Neural cell (in vitro differentiated cells): ENCODE measurements at regions not wholly inside any gene's neighbourhood (a gene's known extent, or its start where the extent isn't known, plus 50 kb on each side); places are given as distances from the start of the nearest gene placed in this dataset.

Experiments used
- H2AFZ ChIP-seq: fragments of 200-600, 300-800 bp; sonication (generic), shearing (Covaris generic); 2 replicates; pipeline ENCODE4 v1.6.0; 2014; ENCODE audit warnings: low read depth, mild to moderate bottlenecking, antibody characterized with exemption, low read length, moderate library complexity
- H3F3A ChIP-seq: fragments of 200-600 bp; shearing (Covaris generic); 2 replicates; pipeline ENCODE4 v1.6.1; 2016; ENCODE audit warnings: mild to moderate bottlenecking, moderate library complexity, mixed read lengths, antibody characterized with exemption, low read length; ENCODE audit not compliant: insufficient read depth, poor library complexity, severe bottlenecking
- H3K27ac ChIP-seq: fragments of 200-600, 300-800 bp; sonication (generic), shearing (Covaris generic); 2 replicates; pipeline ENCODE4 v1.5.1; 2014; ENCODE audit warnings: mild to moderate bottlenecking, low read length, moderate library complexity
- H3K27me3 ChIP-seq: fragments of 300-800, 200-600 bp; sonication (generic), shearing (Covaris generic); 2 replicates; pipeline ENCODE4 v1.6.0; 2014; ENCODE audit warnings: mild to moderate bottlenecking, low read depth, low read length, moderate library complexity; ENCODE audit not compliant: insufficient read depth
- H3K36me3 ChIP-seq: fragments of 300-800, 200-600 bp; sonication (generic), shearing (Covaris generic); 2 replicates; pipeline ENCODE4 v1.5.1; 2014; ENCODE audit warnings: mild to moderate bottlenecking, antibody characterized with exemption, low read length, moderate library complexity; ENCODE audit not compliant: insufficient read depth
- H3K4me2 ChIP-seq: fragments of 300-800, 200-600 bp; sonication (generic), shearing (Covaris generic); 2 replicates; pipeline ENCODE4 v1.6.0; 2014; ENCODE audit warnings: mild to moderate bottlenecking, low read length
- H3K4me3 ChIP-seq: fragments of 300-800, 200-600 bp; sonication (generic), shearing (Covaris generic); 2 replicates; pipeline ENCODE4 v1.5.1; 2014; ENCODE audit warnings: mild to moderate bottlenecking, low read length, moderate library complexity
- H3K79me2 ChIP-seq: fragments of 200-600 bp; shearing (Covaris generic); replicated peaks from 2 replicates; pipeline ENCODE4 v1.6.0; 2014; ENCODE audit warnings: mild to moderate bottlenecking, low read length, moderate library complexity; ENCODE audit not compliant: insufficient read depth
- H3K9ac ChIP-seq: fragments of 300-800, 200-600 bp; sonication (generic), shearing (Covaris generic); 2 replicates; pipeline ENCODE4 v1.6.1; 2016; ENCODE audit warnings: mild to moderate bottlenecking, low read length, mixed read lengths
- H3K9me2 ChIP-seq: fragments of 200-600 bp; shearing (Covaris generic); 2 replicates; pipeline ENCODE4 v1.6.1; 2016; ENCODE audit warnings: mild to moderate bottlenecking, low read length, mixed read lengths; ENCODE audit not compliant: insufficient read depth
- H3K9me3 ChIP-seq: fragments of 200-600, 300-800 bp; sonication (generic), shearing (Covaris generic); 2 replicates; pipeline ENCODE4 v1.6.1; 2016; ENCODE audit warnings: mild to moderate bottlenecking, mixed run types, low read length, moderate library complexity, mixed read lengths
- H4K20me1 ChIP-seq: fragments of 200-600 bp; shearing (Covaris generic); 2 replicates; pipeline ENCODE4 v1.6.1; 2016; ENCODE audit warnings: mild to moderate bottlenecking, mixed run types; ENCODE audit not compliant: insufficient read depth
- EP300 ChIP-seq: fragments of 450-650 bp; conservative IDR thresholded peaks from 2 replicates; pipeline ENCODE4 v1.6.1; 2014; ENCODE audit warnings: antibody characterized with exemption, mild to moderate bottlenecking, moderate library complexity; ENCODE audit not compliant: poor library complexity, severe bottlenecking
- EZH2 ChIP-seq: fragments of 200-600, 300-800 bp; shearing (Covaris generic), sonication (generic); IDR thresholded peaks from 2 replicates; pipeline ENCODE4 v1.6.1; 2014; ENCODE audit warnings: antibody characterized with exemption, low read length, borderline replicate concordance, mild to moderate bottlenecking; ENCODE audit not compliant: insufficient read depth, poor library complexity, severe bottlenecking
- MXI1 ChIP-seq: fragments of 450-650 bp; conservative IDR thresholded peaks from 2 replicates; pipeline ENCODE4 v1.6.1; 2014; ENCODE audit warnings: antibody characterized with exemption, mild to moderate bottlenecking; ENCODE audit not compliant: poor library complexity, severe bottlenecking
- POLR2AphosphoS5 ChIP-seq: IDR thresholded peaks from 2 replicates; pipeline ENCODE4 v1.6.1; 2012
- RAD21 ChIP-seq: fragments of 450-650 bp; conservative IDR thresholded peaks from 2 replicates; pipeline ENCODE4 v1.6.1; 2014; ENCODE audit warnings: antibody characterized with exemption, mild to moderate bottlenecking, moderate library complexity
- SMC3 ChIP-seq: fragments of 450-650 bp; conservative IDR thresholded peaks from 2 replicates; pipeline ENCODE4 v1.6.1; 2014; ENCODE audit warnings: antibody characterized with exemption, mild to moderate bottlenecking, moderate library complexity; ENCODE audit not compliant: poor library complexity
- TAF1 ChIP-seq: IDR thresholded peaks from 2 replicates; pipeline ENCODE4 v1.6.1; 2012; ENCODE audit warnings: low read depth
- TF ChIP-seq, protein P1 (sequence below): IDR thresholded peaks from 2 replicates; pipeline ENCODE4 v1.6.1; 2012; ENCODE audit warnings: borderline replicate concordance
- TF ChIP-seq, protein P2 (sequence below): fragments of 450-650 bp; IDR thresholded peaks from 2 replicates; pipeline ENCODE4 v1.5.1; 2014; ENCODE audit warnings: antibody characterized with exemption, mild to moderate bottlenecking, moderate library complexity; ENCODE audit not compliant: poor library complexity, severe bottlenecking

DNA sequence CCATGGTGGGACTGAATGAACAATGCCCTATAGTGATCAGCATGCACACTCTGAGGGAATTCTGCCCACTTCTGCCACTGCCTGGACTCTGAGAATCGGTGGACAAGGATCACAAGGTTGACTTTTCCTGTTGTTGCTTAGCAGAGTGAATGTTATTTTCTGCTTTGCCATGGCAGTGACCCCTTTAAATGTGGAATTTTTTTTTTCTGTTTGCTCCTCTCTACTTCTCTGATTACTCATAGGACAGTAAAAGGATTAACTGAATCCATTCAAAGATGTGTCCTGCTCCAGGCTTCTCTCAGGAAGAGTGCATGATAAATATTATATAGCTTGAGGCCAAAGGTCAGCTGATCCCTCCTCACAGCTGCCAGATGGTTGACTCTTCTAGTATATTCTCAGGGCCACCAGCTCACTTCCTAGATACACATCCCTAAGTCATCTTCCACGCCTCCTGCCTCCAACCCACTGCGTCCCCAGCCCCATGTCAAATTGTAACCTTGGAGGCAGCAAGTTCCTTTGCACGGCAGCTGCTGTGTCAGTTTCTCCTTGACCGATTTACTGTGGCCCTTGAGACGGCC lies 74.0 kb upstream of the RALGPS2 start:
- no peaks in the 10 kb centered on the region for H3K79me2 ChIP-seq
- no peaks in the 10 kb centered on the region for H3F3A ChIP-seq
- H3K27me3 ChIP-seq: no peaks in the 10 kb centered on the region
- H3K9me2 ChIP-seq: no peaks in the 10 kb centered on the region
- H3K27ac ChIP-seq: no peak overlapping the region
- H3K4me2 ChIP-seq: no peak overlapping the region
- H3K36me3 ChIP-seq: no peaks in the 10 kb centered on the region
- H4K20me1 ChIP-seq: no peaks in the 10 kb centered on the region
- H3K9me3 ChIP-seq: no peaks in the 10 kb centered on the region
- H3K4me3 ChIP-seq: no peak overlapping the region
- no peak overlapping the region for H2AFZ ChIP-seq
- H3K9ac ChIP-seq: no peak overlapping the region
- no peak for TF ChIP-seq SMC3
- no peak for TF ChIP-seq TAF1

DNA sequence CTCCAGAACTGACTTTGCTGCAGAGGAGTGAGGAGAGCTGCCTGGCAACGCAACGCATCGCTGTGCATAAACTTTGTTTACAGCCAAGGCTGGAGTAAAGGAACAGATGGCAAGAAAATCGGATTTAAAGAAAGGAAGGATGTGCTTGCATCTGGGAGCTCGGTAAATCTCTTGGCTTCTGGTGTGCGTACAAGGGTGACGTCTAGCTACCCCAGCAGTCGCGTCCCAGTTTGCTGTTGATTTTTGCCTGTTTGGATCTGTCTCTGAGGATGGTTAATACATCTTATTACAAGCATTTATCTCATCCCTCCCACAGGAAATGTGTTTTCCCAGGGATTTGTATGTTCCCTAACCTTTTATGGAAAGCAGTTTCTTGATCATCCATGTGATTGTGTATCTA lies 73.3 kb upstream of the RALGPS2 start:
- Histone ChIP-seq H3K9me2 (no peaks in the 10 kb centered on the region), H3K36me3 (no peaks in the 10 kb centered on the region), H3K4me2 (no peak overlapping the region), H3K79me2 (no peaks in the 10 kb centered on the region), H3K9ac (no peak overlapping the region), H3F3A (no peaks in the 10 kb centered on the region), H3K9me3 (no peaks in the 10 kb centered on the region), H4K20me1 (no peaks in the 10 kb centered on the region), H3K27me3 (no peaks in the 10 kb centered on the region), H3K27ac (no peak overlapping the region), H3K4me3 (no peak overlapping the region), H2AFZ (no peak overlapping the region)
- TF ChIP-seq TAF1 (no peak), RAD21 (no peak), EZH2 (no peak), POLR2AphosphoS5 (no peak), MXI1 (no peak), EP300 (no peak), SMC3 (no peak)
- TF ChIP-seq, protein P1, sequence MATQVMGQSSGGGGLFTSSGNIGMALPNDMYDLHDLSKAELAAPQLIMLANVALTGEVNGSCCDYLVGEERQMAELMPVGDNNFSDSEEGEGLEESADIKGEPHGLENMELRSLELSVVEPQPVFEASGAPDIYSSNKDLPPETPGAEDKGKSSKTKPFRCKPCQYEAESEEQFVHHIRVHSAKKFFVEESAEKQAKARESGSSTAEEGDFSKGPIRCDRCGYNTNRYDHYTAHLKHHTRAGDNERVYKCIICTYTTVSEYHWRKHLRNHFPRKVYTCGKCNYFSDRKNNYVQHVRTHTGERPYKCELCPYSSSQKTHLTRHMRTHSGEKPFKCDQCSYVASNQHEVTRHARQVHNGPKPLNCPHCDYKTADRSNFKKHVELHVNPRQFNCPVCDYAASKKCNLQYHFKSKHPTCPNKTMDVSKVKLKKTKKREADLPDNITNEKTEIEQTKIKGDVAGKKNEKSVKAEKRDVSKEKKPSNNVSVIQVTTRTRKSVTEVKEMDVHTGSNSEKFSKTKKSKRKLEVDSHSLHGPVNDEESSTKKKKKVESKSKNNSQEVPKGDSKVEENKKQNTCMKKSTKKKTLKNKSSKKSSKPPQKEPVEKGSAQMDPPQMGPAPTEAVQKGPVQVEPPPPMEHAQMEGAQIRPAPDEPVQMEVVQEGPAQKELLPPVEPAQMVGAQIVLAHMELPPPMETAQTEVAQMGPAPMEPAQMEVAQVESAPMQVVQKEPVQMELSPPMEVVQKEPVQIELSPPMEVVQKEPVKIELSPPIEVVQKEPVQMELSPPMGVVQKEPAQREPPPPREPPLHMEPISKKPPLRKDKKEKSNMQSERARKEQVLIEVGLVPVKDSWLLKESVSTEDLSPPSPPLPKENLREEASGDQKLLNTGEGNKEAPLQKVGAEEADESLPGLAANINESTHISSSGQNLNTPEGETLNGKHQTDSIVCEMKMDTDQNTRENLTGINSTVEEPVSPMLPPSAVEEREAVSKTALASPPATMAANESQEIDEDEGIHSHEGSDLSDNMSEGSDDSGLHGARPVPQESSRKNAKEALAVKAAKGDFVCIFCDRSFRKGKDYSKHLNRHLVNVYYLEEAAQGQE: no peak
- TF ChIP-seq, protein P2, sequence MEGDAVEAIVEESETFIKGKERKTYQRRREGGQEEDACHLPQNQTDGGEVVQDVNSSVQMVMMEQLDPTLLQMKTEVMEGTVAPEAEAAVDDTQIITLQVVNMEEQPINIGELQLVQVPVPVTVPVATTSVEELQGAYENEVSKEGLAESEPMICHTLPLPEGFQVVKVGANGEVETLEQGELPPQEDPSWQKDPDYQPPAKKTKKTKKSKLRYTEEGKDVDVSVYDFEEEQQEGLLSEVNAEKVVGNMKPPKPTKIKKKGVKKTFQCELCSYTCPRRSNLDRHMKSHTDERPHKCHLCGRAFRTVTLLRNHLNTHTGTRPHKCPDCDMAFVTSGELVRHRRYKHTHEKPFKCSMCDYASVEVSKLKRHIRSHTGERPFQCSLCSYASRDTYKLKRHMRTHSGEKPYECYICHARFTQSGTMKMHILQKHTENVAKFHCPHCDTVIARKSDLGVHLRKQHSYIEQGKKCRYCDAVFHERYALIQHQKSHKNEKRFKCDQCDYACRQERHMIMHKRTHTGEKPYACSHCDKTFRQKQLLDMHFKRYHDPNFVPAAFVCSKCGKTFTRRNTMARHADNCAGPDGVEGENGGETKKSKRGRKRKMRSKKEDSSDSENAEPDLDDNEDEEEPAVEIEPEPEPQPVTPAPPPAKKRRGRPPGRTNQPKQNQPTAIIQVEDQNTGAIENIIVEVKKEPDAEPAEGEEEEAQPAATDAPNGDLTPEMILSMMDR: no peak
